ENCODE measurements at regions not wholly inside any gene's neighbourhood (a gene's known extent, or its start where the extent isn't known, plus 50 kb on each side); places are given as distances from the start of the nearest gene placed in this dataset.

- no peaks in the 10 kb centered on the region; a peak in 1 of 5 replicates for H3K9me3 Mint-ChIP-seq
- H3K27me3 ChIP-seq (ENCODE audit: insufficient read depth, low read length): no peaks in the 10 kb centered on the region
- WGBS (ENCODE audit: extremely low coverage, insufficient read length, low lambda C conversion rate): no CpG with 5 or more reads among the region's 6 CpGs
These were observed 385.1 kb upstream of the POU3F3 start for GRCh38 chr2:104468846-104469245.

More at GRCh38 chr2:104468846-104469245, 385.1 kb upstream of the POU3F3 start:
- H3K4me1 Mint-ChIP-seq: peaks cover 20 to 25% of the 10 kb centered on the region in 2 experiments
- Histone ChIP-seq H2AK5ac (ENCODE audit: insufficient read length, low read length) (no peak overlapping the region), H3K4me1 (ENCODE audit: insufficient read depth, low read length) (peaks cover 13% of the 10 kb centered on the region; the same call in 1 of the 2 replicates), H3K9ac (ENCODE audit: extremely low read depth, insufficient read length, low read length) (no peak overlapping the region), H3T11ph (ENCODE audit: low read length) (no peak overlapping the region), H2BK5ac (ENCODE audit: insufficient read length, low read length) (no peak overlapping the region), H3K4me2 (ENCODE audit: insufficient read depth, insufficient read length, low read length) (no peak overlapping the region), H3K23ac (ENCODE audit: insufficient read length, low read depth, low read length) (no peak overlapping the region), H3K79me1 (ENCODE audit: insufficient read depth, low read depth, low read length, poor library complexity, severe bottlenecking) (no peaks in the 10 kb centered on the region), H3K4ac (ENCODE audit: low read depth, low read length) (no peak overlapping the region), H3K79me2 (ENCODE audit: insufficient read depth, low read length) (no peaks in the 10 kb centered on the region), H4K8ac (replicated peaks; ENCODE audit: insufficient read length, low read depth, low read length) (no peak overlapping the region), H2BK15ac (ENCODE audit: low read depth, low read length) (no peak overlapping the region), H4K5ac (ENCODE audit: insufficient read length, low read depth, low read length) (no peak overlapping the region), H3K9me3 (ENCODE audit: control insufficient read depth, low read depth, low read length) (no peaks in the 10 kb centered on the region), H2BK120ac (ENCODE audit: low read depth, low read length, poor library complexity, severe bottlenecking) (no peak overlapping the region), H4K20me1 (ENCODE audit: control insufficient read depth, insufficient read depth, insufficient read length) (no peaks in the 10 kb centered on the region), H2BK20ac (ENCODE audit: low read depth, low read length, poor library complexity, severe bottlenecking) (no peak overlapping the region), H2AFZ (ENCODE audit: low read length) (no peak overlapping the region), H4K91ac (ENCODE audit: insufficient read length, low read depth, low read length) (no peak overlapping the region), H3K23me2 (ENCODE audit: insufficient read length, low read depth, low read length, poor library complexity, severe bottlenecking) (no peaks in the 10 kb centered on the region), H2BK12ac (ENCODE audit: insufficient read length, low read depth, low read length) (no peak overlapping the region), H3K27ac (ENCODE audit: insufficient read length, low read depth, low read length) (no peak overlapping the region), H3K18ac (ENCODE audit: insufficient read length, low read depth, low read length) (no peak overlapping the region), H3K56ac (ENCODE audit: insufficient read length, low read depth, low read length) (no peak overlapping the region), H3K14ac (ENCODE audit: insufficient read depth, low read length) (no peak overlapping the region)
- DNase-seq: no peak
- H3K4me3 Mint-ChIP-seq: no peak overlapping the region
- H3K27ac Mint-ChIP-seq: no peak overlapping the region
- no peaks in the 10 kb centered on the region; a peak in 1 of 7 replicates for H3K36me3 Mint-ChIP-seq (ENCODE audit: insufficient read depth in 1 of 3, low read depth in 3 of 3)
- H3K27me3 Mint-ChIP-seq (ENCODE audit: low read depth): no peaks in the 10 kb centered on the region; the same call in 1 of the 2 replicates
- no peak for TF ChIP-seq CTCF (conservative IDR thresholded peaks at IDR 0.05)

All from H9 (cell line).